ENCODE measurements at regions not wholly inside any gene's neighbourhood (a gene's known extent, or its start where the extent isn't known, plus 50 kb on each side); places are given as distances from the start of the nearest gene placed in this dataset.
A peak's percentile ranks its signal among the peaks of the same experiment; 100 is the strongest.
"Not testable (repeated sequence)": the region's sequence is repeated elsewhere in the genome, so short reads cannot be mapped to it uniquely, and the experiment has no call there.

DNA sequence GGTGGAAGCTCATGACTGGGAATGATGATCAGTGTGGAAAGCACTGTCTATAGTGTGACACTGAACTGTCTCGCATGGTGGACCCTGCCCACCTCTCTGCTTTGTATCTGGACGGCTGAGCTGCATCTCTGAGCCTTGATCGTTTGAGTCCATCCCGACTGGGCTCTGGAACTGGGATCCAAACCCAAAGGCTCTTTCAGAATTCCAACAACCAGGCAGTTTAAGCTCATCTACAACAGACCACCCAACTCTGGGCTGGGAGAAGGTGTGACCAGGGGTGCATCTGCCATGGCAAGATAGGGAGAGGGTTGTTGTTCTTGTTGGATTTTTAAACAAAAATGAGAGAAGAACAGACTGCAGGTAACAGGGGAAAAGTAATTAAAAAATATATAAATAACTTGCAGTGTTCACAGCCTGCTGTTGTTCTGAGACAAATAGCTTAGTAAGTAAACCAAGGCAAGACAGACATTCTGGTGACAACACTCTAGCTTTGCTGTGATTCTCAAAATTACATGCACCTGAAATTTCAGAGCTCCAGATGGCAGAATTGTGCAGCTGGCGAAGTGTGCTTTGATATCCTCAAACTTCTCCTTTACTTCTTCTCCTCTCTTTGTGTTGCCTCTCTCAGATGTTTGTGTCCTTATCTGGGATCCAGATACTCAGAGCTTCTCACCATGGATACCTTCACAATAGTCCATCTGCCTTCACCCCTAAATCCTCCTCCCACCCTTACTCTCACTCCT is 209.6 kb downstream of the EMP1 start:
- no peaks in the 10 kb centered on the region for H3K36me3 ChIP-seq
- no peak overlapping the region for H3K4me3 ChIP-seq
- TF ChIP-seq, protein P1, sequence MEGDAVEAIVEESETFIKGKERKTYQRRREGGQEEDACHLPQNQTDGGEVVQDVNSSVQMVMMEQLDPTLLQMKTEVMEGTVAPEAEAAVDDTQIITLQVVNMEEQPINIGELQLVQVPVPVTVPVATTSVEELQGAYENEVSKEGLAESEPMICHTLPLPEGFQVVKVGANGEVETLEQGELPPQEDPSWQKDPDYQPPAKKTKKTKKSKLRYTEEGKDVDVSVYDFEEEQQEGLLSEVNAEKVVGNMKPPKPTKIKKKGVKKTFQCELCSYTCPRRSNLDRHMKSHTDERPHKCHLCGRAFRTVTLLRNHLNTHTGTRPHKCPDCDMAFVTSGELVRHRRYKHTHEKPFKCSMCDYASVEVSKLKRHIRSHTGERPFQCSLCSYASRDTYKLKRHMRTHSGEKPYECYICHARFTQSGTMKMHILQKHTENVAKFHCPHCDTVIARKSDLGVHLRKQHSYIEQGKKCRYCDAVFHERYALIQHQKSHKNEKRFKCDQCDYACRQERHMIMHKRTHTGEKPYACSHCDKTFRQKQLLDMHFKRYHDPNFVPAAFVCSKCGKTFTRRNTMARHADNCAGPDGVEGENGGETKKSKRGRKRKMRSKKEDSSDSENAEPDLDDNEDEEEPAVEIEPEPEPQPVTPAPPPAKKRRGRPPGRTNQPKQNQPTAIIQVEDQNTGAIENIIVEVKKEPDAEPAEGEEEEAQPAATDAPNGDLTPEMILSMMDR (IDR thresholded peaks at IDR 0.05), result no peak
- no peaks in the 10 kb centered on the region for H3K27me3 ChIP-seq
- ATAC-seq (no peak), DNase-seq (no peak)
- H3K9me3 ChIP-seq, result peaks cover 0 to 16% of the 10 kb centered on the region in 2 donors
- H3K27ac ChIP-seq, result no peak overlapping the region
- intact Hi-C loops (cut with DNase I), result no loop called here
- H3K4me1 ChIP-seq, result no peaks in the 10 kb centered on the region

DNA sequence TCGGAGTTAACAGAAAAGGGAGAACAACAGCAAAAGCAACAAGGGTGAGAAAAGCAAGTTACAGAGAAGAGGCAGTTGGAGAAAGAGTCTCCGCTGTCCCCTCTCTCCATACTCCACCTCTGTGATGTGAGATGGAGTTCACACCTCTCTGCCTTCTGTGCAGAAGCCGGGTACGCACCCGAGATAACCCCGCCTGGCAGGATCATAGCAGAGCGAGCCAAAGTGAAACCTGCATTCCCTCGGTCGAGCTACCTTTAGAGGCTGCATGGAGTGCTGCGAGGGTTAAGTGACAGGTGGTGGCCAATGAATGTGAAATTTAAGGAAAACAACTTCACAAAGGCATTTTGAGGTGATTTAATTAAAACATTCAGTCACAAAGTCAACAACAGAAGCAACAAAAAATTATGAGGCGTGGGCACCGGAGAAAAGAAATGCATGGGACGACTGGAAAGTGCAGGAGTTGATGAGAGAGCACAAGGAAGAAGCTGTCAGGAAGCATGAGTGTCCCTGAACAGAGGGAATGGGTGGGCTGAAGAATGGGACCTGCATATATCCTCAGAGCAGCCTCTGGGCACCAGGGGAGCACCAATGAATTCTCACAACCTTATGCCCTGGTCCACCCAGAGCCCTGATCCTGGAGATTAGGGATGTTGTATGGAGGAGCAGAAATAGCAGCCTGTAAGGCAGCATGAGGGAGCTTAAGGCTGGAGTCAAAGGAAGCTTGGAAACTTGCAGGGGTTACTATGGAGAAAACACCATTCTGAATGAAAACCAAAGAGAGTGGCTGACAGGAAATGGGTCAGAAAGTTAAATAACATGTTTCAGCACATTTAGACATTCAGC is 208.3 kb downstream of the EMP1 start:
- Histone ChIP-seq H3K27me3 (no peaks in the 10 kb centered on the region), H3K36me3 (no peaks in the 10 kb centered on the region), H3K4me3 (no peak overlapping the region), H3K27ac (no peak overlapping the region), H3K9me3 (peaks cover 0 to 4% of the 10 kb centered on the region in 2 donors), H3K4me1 (no peaks in the 10 kb centered on the region)
- TF ChIP-seq, protein P1 (IDR thresholded peaks at IDR 0.05), result no peak
- no peak for DNase-seq
- intact Hi-C loops (cut with DNase I), result no loop called here
- ATAC-seq, result peak; percentile 33

DNA sequence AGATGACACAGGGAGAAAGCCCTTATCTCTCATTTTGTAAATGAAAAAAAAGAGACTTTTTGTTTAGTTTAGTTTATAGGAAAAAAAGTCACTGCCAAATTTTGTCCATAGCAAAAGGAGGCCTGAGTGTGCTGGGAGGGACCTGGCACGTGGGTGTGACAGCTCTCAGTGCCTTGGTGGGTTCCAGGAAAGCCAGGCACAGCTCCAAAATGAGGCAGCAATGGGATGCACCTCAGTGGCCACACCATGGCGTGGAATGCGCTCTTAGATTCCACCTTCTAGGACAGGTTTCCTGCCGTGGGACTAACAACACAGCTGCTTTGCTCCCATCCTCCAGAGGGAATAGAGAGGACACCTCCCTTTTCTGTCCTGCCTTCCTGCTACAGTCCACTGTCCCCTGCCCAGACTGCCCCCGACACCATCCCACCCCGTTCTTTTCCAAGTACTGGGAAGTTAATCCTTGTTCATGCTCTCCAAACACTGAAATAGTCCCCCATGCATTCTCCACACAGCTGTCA is 207.6 kb downstream of the EMP1 start:
- no peak for ATAC-seq

DNA sequence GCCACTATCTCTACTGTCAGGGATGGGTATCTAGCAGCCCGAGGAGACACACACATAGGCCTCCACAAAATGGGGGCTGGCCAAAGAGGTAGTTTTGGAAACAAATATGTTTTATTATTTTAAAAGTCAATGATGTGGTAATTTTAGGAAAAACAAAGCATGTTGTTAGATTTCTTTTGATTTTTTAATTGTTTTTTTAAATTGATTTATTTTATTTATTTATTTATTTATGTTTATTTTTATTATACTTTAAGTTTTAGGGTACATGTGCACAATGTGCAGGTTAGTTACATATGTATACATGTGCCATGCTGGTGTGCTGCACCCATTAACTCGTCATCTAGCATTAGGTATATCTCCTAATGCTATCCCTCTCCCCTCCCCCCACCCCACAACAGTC is 194.8 kb downstream of the EMP1 start:
- DNase-seq; H3K4me3 ChIP-seq; intact Hi-C loops (cut with DNase I); H3K9me3 ChIP-seq; H3K27ac ChIP-seq; H3K36me3 ChIP-seq; ATAC-seq; H3K4me1 ChIP-seq; H3K27me3 ChIP-seq: not testable (repeated sequence)

More for the DNA sequence above, 207.6 kb downstream of the EMP1 start:
- Histone ChIP-seq H3K9me3 (no peaks in the 10 kb centered on the region), H3K36me3 (no peaks in the 10 kb centered on the region), H3K4me1 (no peaks in the 10 kb centered on the region), H3K27ac (no peak overlapping the region), H3K4me3 (no peak overlapping the region), H3K27me3 (no peaks in the 10 kb centered on the region)
- TF ChIP-seq, protein P1 (IDR thresholded peaks at IDR 0.05), result no peak
- no peak for DNase-seq
- intact Hi-C loops (cut with DNase I), result no loop called here

DNA sequence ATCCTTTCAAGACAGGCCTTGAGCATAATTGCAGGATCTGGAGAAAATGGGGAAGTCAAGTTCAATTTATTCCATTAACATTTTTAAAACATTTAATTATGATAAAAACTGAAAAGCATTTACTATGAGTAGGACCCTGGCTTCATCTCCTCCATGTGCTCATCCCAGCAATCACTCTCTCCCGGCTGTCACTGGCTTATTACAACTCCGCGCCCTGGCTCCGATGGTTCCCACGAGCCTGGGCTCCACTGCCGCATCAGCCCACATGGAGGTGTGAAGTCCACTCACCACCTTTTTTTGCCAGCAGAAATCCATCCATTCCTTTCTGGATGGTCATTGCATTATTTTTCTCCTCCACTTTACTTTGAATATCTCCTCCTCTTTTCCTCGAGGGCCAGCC is 194.4 kb downstream of the EMP1 start:
- intact Hi-C loops (cut with DNase I), result no loop called here
- H3K9me3 ChIP-seq, result no peaks in the 10 kb centered on the region
- ATAC-seq (no peak), DNase-seq (no peak)
- peaks cover 0 to 7% of the 10 kb centered on the region in 2 donors for H3K27me3 ChIP-seq
- TF ChIP-seq, protein P1 (IDR thresholded peaks at IDR 0.05), result no peak
- H3K36me3 ChIP-seq, result no peaks in the 10 kb centered on the region
- H3K4me1 ChIP-seq, result peaks cover 0 to 6% of the 10 kb centered on the region in 2 donors
- no peak overlapping the region for H3K27ac ChIP-seq
- H3K4me3 ChIP-seq, result no peak overlapping the region
